Astrocyte of the spinal cord (primary cell): ENCODE measurements at regions not wholly inside any gene's neighbourhood (a gene's known extent, or its start where the extent isn't known, plus 50 kb on each side); places are given as distances from the start of the nearest gene placed in this dataset.

ENCODE experiments used
- DNase-seq: peaks from one replicate; pipeline ENCODE4 v3.0.0; 2011; ENCODE audit warnings: low read depth, low spot score
- H3K4me3 ChIP-seq: 2 replicates; pipeline ENCODE4 v1.5.1; 2011; ENCODE audit warnings: low read depth, mild to moderate bottlenecking, low read length, moderate library complexity
- CTCF ChIP-seq: IDR thresholded peaks from 2 replicates; pipeline ENCODE4 v1.5.1; 2012; ENCODE audit warnings: low read depth, mild to moderate bottlenecking, low read length, inconsistent platforms
- in situ Hi-C: cut with HindIII; loops from 2 replicates; pipeline ENCODE4 v1.10.0; 2017; ENCODE audit warnings: low sequenced_read_pairs

DNA sequence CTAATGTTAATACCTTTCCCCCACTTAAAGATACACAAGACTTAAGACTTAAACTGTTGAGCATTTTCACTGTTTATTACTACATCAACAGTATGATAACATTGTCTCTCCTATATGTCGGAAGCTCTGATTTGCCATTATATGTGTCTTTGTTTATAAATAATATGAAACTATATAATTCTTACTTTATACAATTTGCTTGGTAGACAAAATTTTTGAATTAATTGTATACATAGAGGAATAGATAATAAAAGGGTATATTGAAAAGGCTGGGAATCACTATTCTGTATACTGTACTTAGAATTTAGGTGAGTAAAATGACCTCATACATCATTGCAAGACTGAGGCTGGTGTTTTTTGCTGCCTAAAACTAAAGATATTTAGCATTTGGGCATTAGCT, 82.1 kb upstream of the HDAC9 start:
- TF ChIP-seq CTCF: no peak
- in situ Hi-C loops: no loop called here
- no peak for DNase-seq
- H3K4me3 ChIP-seq: no peak overlapping the region

DNA sequence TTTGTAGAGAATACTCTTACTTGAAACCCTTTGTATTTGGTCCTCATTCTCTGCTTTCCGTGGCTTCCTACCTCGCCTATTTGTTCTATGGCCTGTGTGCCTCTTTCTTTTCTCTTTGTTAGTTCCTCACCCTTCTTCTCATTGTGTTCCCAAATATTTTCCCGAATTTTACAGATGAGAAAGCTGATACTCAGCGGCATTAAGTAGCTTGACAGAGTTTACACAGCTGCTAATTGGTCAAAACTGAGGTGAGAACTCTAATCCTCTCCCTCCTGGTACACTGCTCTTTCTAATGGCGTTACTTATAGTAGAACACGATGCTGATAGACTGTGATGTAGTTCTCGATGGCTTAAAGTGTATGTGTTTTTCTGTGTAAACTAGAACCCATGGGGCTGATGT, 80.7 kb upstream of the HDAC9 start:
- DNase-seq: no peak
- H3K4me3 ChIP-seq: no peak overlapping the region
- in situ Hi-C loops: no loop called here
- no peak for TF ChIP-seq CTCF

GRCh38 chr7:18416988-18417387, 78.6 kb upstream of the HDAC9 start:
- in situ Hi-C loops: no loop called here
- no peak overlapping the region for H3K4me3 ChIP-seq
- no peak for TF ChIP-seq CTCF
- DNase-seq: no peak

- TF ChIP-seq CTCF: no peak
- no peak for DNase-seq
- in situ Hi-C loops: no loop called here
- no peak overlapping the region for H3K4me3 ChIP-seq
Observed at GRCh38 chr7:18419456-18419855, 76.1 kb upstream of the HDAC9 start.

DNA sequence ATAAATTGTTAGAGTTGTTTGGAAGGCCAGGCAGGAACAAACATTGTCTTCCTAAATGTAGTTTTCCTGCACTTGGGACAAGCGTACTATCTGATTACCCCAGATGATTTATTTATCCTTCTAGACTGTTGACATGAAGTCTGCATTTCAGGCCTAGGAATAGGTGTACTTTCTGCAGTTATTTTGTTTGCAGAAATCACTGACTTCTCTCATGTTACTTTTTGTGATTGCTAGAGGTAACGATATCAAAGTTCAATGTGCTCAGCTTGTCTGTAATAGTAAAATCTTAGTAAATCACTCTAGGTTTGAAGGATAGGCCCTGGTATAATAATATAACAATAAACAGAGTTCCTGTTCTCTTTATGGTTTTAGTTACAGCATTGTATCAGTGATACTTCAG, 75.4 kb upstream of the HDAC9 start:
- DNase-seq: no peak
- in situ Hi-C loops: no loop called here
- H3K4me3 ChIP-seq: no peak overlapping the region
- TF ChIP-seq CTCF: no peak

DNA sequence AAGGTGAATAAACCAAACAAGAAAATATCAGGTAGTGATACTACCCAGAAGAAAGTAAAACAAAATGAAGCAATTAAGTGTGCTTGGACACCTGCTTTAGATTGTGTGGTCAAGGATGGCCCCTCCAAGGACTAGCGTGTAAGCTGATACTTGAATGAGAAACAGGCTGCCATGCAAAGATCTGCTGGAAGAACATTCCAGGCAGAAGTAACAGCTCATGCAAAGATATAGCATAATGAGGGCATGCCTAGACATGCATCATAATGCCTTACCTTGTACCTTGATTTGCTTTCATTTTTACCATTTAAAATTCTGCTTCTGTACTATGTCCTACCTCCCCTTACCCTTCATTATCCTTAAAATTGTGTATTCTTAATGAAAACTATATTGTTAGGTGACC, 74.8 kb upstream of the HDAC9 start:
- in situ Hi-C loops: no loop called here
- no peak for TF ChIP-seq CTCF
- DNase-seq: no peak
- no peak overlapping the region for H3K4me3 ChIP-seq
